Naive thymus-derived CD4-positive, alpha-beta T cell (primary cell): ENCODE measurements at regions not wholly inside any gene's neighbourhood (a gene's known extent, or its start where the extent isn't known, plus 50 kb on each side); places are given as distances from the start of the nearest gene placed in this dataset.

Source experiments
- ATAC-seq: fragments of 150-1000 bp; cut with Tn5 transposase; 2 replicates; pipeline ENCODE4 v1.10.0; 2021; ENCODE audit warnings: mild to moderate bottlenecking, moderate library complexity
- CTCF ChIA-PET: fragments of 350-600 bp; sonication (Branson Sonifier 250); formaldehyde crosslinking; loops from one replicate; lab custom pipeline; 2021; ENCODE audit warnings: antibody characterized with exemption; lab: Charles Lee
- POLR2A ChIA-PET: fragments of 350-600 bp; sonication (Branson Sonifier 250); formaldehyde crosslinking; loops from one replicate; lab custom pipeline; 2021; ENCODE audit warnings: antibody characterized with exemption, inconsistent platforms; lab: Charles Lee
- DNase-seq, 9 donors: peaks; one replicate each; pipeline versions ENCODE4 v3.0.0 to v3.0.0-alpha.2; 2020 to 2022; ENCODE audit warnings: mixed read lengths in 1 of 9
- H3K27ac ChIP-seq: one replicate; pipeline ENCODE4 v1.7.0; 2013; ENCODE audit warnings: mild to moderate bottlenecking, low read depth, low read length, moderate library complexity
- H3K27me3 ChIP-seq, 2 donors: one replicate each; pipeline ENCODE4 v1.7.0; 2013; ENCODE audit warnings: low read length in 2 of 2, mild to moderate bottlenecking in 2 of 2, moderate library complexity in 2 of 2; ENCODE audit not compliant: control insufficient read depth in 2 of 2, insufficient read depth in 2 of 2
- H3K36me3 ChIP-seq, 3 experiments: 1 replicate in 2 of 3; 2 replicates in 1 of 3; pipeline ENCODE4 v1.7.0; 2013; ENCODE audit warnings: low read length in 3 of 3, mild to moderate bottlenecking in 3 of 3, moderate library complexity in 1 of 3; ENCODE audit not compliant: insufficient read depth in 3 of 3, control insufficient read depth in 2 of 3
- H3K4me1 ChIP-seq, 2 donors: one replicate each; pipeline ENCODE4 v1.7.0; 2013; ENCODE audit warnings: low read length in 2 of 2, mild to moderate bottlenecking in 2 of 2, moderate library complexity in 1 of 2; ENCODE audit not compliant: control insufficient read depth in 2 of 2, insufficient read depth in 2 of 2
- H3K4me3 ChIP-seq: 2 replicates; pipeline ENCODE4 v1.7.0; 2013; ENCODE audit warnings: mild to moderate bottlenecking, low read length
- H3K9me3 ChIP-seq, 3 experiments: 1 replicate in 2 of 3; 2 replicates in 1 of 3; pipeline ENCODE4 v1.7.0; 2013; ENCODE audit warnings: low read length in 3 of 3; ENCODE audit not compliant: control insufficient read depth in 2 of 3
- H3K27ac Mint-ChIP-seq, 9 donors: one replicate each; pipeline ENCODE4 v1.8.0; 2020 to 2022; ENCODE audit warnings: mixed read lengths in 9 of 9, mild to moderate bottlenecking in 8 of 9, moderate library complexity in 5 of 9, inconsistent platforms in 2 of 9
- H3K27me3 Mint-ChIP-seq, 5 donors: one replicate each; pipeline ENCODE4 v1.8.0; 2021 to 2022; ENCODE audit warnings: mixed read lengths in 5 of 5, mild to moderate bottlenecking in 1 of 5
- H3K36me3 Mint-ChIP-seq, 5 donors: one replicate each; pipeline ENCODE4 v1.8.0; 2020 to 2022; ENCODE audit warnings: mixed read lengths in 5 of 5, mild to moderate bottlenecking in 3 of 5, inconsistent platforms in 1 of 5
- H3K4me1 Mint-ChIP-seq, 7 donors: one replicate each; pipeline ENCODE4 v1.8.0; 2020 to 2022; ENCODE audit warnings: mixed read lengths in 7 of 7, mild to moderate bottlenecking in 3 of 7, inconsistent platforms in 1 of 7
- H3K4me3 Mint-ChIP-seq, 10 donors: one replicate each; pipeline ENCODE4 v1.8.0; 2020 to 2022; ENCODE audit warnings: mild to moderate bottlenecking in 10 of 10, mixed read lengths in 10 of 10, moderate library complexity in 6 of 10, inconsistent platforms in 2 of 10
- H3K9me3 Mint-ChIP-seq, 11 donors: one replicate each; pipeline ENCODE4 v1.8.0; 2020 to 2022; ENCODE audit warnings: mixed read lengths in 11 of 11, mild to moderate bottlenecking in 4 of 11, inconsistent platforms in 1 of 11, moderate library complexity in 1 of 11
- intact Hi-C, 2 donors: fragments of 100-400 bp; cut with micrococcal nuclease; formaldehyde crosslinking; loops; one replicate each; pipeline ENCODE4 v1.15.1; 2023

DNA sequence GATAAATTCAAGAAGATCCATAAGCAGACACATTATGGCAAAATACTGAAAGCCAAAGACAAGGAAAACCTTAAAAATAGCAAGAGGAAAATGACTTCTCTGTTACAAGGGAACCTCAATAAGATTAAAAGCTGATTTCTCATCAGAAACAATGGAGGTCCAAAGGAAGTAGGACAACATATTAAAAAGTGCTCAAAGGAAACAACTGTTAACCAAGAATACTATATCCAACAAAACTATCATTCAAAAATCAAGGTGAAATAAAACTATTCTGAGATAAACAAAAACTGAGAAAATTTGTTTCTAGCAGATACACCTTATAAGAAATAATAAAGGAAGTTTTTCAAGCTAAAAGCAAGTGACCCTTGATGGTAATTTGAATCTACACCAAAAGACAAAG lies 314.7 kb upstream of the ROPN1 start:
- Mint-ChIP-seq H3K9me3 (peaks cover 0 to 43% (median 21%) of the 10 kb centered on the region in 11 donors), H3K27ac (no peak overlapping the region), H3K36me3 (peaks cover 0 to 5% (median 0%) of the 10 kb centered on the region in 5 donors), H3K4me1 (no peaks in the 10 kb centered on the region), H3K27me3 (peaks cover 4 to 21% (median 5%) of the 10 kb centered on the region in 5 donors), H3K4me3 (no peak overlapping the region)
- no peaks in the 10 kb centered on the region for H3K36me3 ChIP-seq
- ChIA-PET CTCF (interaction anchor here (0.7 kb wide), 1 partner anchor 10 kb away, joined by 3 read pairs; no protein-coding TSS in a partner anchor), POLR2A (no interaction called here)
- no peaks in the 10 kb centered on the region for H3K4me1 ChIP-seq
- H3K27me3 ChIP-seq = no peaks in the 10 kb centered on the region
- intact Hi-C loops = no loop called here
- peaks cover 0 to 4% (median 0%) of the 10 kb centered on the region in 3 experiments for H3K9me3 ChIP-seq
- no peak overlapping the region for H3K4me3 ChIP-seq
- ATAC-seq (no peak), DNase-seq (no peak)
- no peak overlapping the region for H3K27ac ChIP-seq

GRCh38 chr3:124313621-124314020 lies 321.7 kb upstream of the ROPN1 start:
- Mint-ChIP-seq H3K27me3 (peaks cover 0 to 8% (median 4%) of the 10 kb centered on the region in 5 donors), H3K4me3 (no peak overlapping the region), H3K27ac (no peak overlapping the region), H3K36me3 (no peaks in the 10 kb centered on the region), H3K4me1 (peaks cover 0 to 1% (median 0%) of the 10 kb centered on the region in 7 donors), H3K9me3 (peaks cover 0 to 13% (median 1%) of the 10 kb centered on the region in 11 donors)
- Histone ChIP-seq H3K27me3 (no peaks in the 10 kb centered on the region), H3K4me3 (no peak overlapping the region), H3K9me3 (no peaks in the 10 kb centered on the region), H3K4me1 (no peaks in the 10 kb centered on the region), H3K36me3 (no peaks in the 10 kb centered on the region), H3K27ac (no peak overlapping the region)
- DNase-seq (no peak), ATAC-seq (no peak)
- ChIA-PET POLR2A (no interaction called here), CTCF (no interaction called here)
- intact Hi-C loops = no loop called here

DNA sequence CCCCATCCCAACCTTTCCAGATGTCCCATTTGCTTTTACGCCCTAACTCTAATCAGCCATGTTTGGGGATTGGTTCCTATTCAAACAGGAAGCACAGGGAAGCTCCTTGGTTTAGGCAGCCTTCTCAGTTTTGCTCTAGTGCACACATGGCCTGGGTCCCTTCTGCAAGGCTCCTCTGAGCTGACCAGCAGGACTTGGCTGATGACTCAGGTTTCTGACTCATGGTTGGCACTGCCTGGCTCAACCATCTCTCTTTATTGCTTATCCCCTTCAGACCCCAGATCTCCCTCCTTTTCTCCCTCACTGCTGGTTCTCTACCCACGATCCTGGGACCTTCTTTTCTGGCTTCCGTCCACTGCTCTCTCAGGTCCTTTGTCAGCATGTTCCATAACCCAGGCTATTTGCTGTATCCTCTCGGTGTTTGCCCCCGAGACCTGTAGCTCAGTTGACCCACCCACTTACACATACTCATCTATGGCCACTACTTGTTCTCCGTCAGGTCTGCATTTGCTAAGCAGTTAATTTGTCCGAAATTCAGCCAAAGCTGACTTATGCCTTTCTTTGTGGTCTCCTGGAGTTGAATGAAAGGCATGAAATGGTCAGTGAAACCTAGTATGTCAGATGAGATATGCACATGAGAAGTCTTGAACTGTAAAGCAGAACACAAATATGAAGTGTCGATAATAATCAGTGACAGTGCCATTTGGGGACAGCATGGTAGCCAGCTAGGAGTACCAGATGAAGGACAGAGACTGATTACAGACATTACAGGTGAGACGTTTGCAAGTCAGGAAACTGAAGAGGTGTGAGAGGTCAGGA lies 323.5 kb upstream of the ROPN1 start:
- ATAC-seq (no peak), DNase-seq (no peak)
- H3K36me3 Mint-ChIP-seq = no peaks in the 10 kb centered on the region
- H3K27me3 Mint-ChIP-seq = peaks cover 0 to 8% (median 4%) of the 10 kb centered on the region in 5 donors
- Histone ChIP-seq H3K27ac (no peak overlapping the region), H3K36me3 (no peaks in the 10 kb centered on the region), H3K27me3 (no peaks in the 10 kb centered on the region), H3K4me3 (no peak overlapping the region), H3K9me3 (no peaks in the 10 kb centered on the region), H3K4me1 (no peaks in the 10 kb centered on the region)
- H3K4me1 Mint-ChIP-seq = peaks cover 0 to 1% (median 0%) of the 10 kb centered on the region in 7 donors
- peaks cover 0 to 3% (median 0%) of the 10 kb centered on the region in 11 donors for H3K9me3 Mint-ChIP-seq
- CTCF ChIA-PET = no interaction called here
- H3K27ac Mint-ChIP-seq = no peak overlapping the region
- no peak overlapping the region for H3K4me3 Mint-ChIP-seq
- POLR2A ChIA-PET = no interaction called here
- intact Hi-C loops = no loop called here

GRCh38 chr3:124316034-124316287 lies 324.0 kb upstream of the ROPN1 start:
- no peaks in the 10 kb centered on the region for H3K36me3 Mint-ChIP-seq
- no peaks in the 10 kb centered on the region for H3K9me3 ChIP-seq
- DNase-seq (no peak), ATAC-seq (peak; percentile 50)
- no peaks in the 10 kb centered on the region for H3K36me3 ChIP-seq
- H3K27me3 ChIP-seq = no peaks in the 10 kb centered on the region
- no peaks in the 10 kb centered on the region for H3K4me1 ChIP-seq
- no peak overlapping the region for H3K4me3 Mint-ChIP-seq
- intact Hi-C loops = no loop called here
- H3K27ac ChIP-seq = no peak overlapping the region
- ChIA-PET POLR2A (no interaction called here), CTCF (interaction anchor here (0.6 kb wide), 1 partner anchor 9 kb away, joined by 3 read pairs; no protein-coding TSS in a partner anchor)
- peaks cover 0 to 1% (median 0%) of the 10 kb centered on the region in 7 donors for H3K4me1 Mint-ChIP-seq
- H3K4me3 ChIP-seq = no peak overlapping the region
- H3K9me3 Mint-ChIP-seq = peaks cover 0 to 3% (median 0%) of the 10 kb centered on the region in 11 donors
- peaks cover 3 to 11% (median 5%) of the 10 kb centered on the region in 5 donors for H3K27me3 Mint-ChIP-seq
- H3K27ac Mint-ChIP-seq = no peak overlapping the region

- H3K4me1 Mint-ChIP-seq = peaks cover 0 to 1% (median 0%) of the 10 kb centered on the region in 7 donors
- H3K36me3 Mint-ChIP-seq = no peaks in the 10 kb centered on the region
- no peak overlapping the region for H3K27ac ChIP-seq
- ChIA-PET POLR2A (no interaction called here), CTCF (interaction anchor here (1.1 kb wide), 1 partner anchor 8 kb away, joined by 3 read pairs; no protein-coding TSS in a partner anchor)
- peaks cover 0 to 3% (median 0%) of the 10 kb centered on the region in 11 donors for H3K9me3 Mint-ChIP-seq
- no peaks in the 10 kb centered on the region for H3K27me3 ChIP-seq
- ATAC-seq = no peak
- no peaks in the 10 kb centered on the region for H3K4me1 ChIP-seq
- H3K27ac Mint-ChIP-seq = no peak overlapping the region
- H3K36me3 ChIP-seq = no peaks in the 10 kb centered on the region
- no peak overlapping the region for H3K4me3 ChIP-seq
- intact Hi-C loops = no loop called here
- H3K27me3 Mint-ChIP-seq = peaks cover 3 to 23% (median 16%) of the 10 kb centered on the region in 5 donors
- no peak overlapping the region for H3K4me3 Mint-ChIP-seq
- no peak for DNase-seq
- no peaks in the 10 kb centered on the region for H3K9me3 ChIP-seq
Measured at GRCh38 chr3:124318014-124318413, 326.1 kb upstream of the ROPN1 start.

GRCh38 chr3:124318656-124319055 lies 326.7 kb upstream of the ROPN1 start:
- DNase-seq = no peak
- Histone ChIP-seq H3K4me1 (no peaks in the 10 kb centered on the region), H3K27ac (no peak overlapping the region), H3K27me3 (no peaks in the 10 kb centered on the region), H3K36me3 (no peaks in the 10 kb centered on the region), H3K9me3 (no peaks in the 10 kb centered on the region), H3K4me3 (no peak overlapping the region)
- intact Hi-C loops = no loop called here
- H3K36me3 Mint-ChIP-seq = no peaks in the 10 kb centered on the region
- no peak for ATAC-seq
- H3K4me1 Mint-ChIP-seq = peaks cover 0 to 1% (median 0%) of the 10 kb centered on the region in 7 donors
- H3K9me3 Mint-ChIP-seq = peaks cover 0 to 3% (median 0%) of the 10 kb centered on the region in 11 donors
- no peak overlapping the region for H3K4me3 Mint-ChIP-seq
- H3K27ac Mint-ChIP-seq = no peak overlapping the region
- ChIA-PET CTCF (no interaction called here), POLR2A (no interaction called here)
- peaks cover 3 to 28% (median 20%) of the 10 kb centered on the region in 5 donors for H3K27me3 Mint-ChIP-seq

GRCh38 chr3:124320976-124321375 lies 329.1 kb upstream of the ROPN1 start:
- intact Hi-C loops = no loop called here
- no peak for DNase-seq
- Histone ChIP-seq H3K36me3 (no peaks in the 10 kb centered on the region), H3K27ac (no peak overlapping the region), H3K4me1 (no peaks in the 10 kb centered on the region), H3K27me3 (no peaks in the 10 kb centered on the region), H3K4me3 (no peak overlapping the region), H3K9me3 (no peaks in the 10 kb centered on the region)
- H3K4me3 Mint-ChIP-seq = no peak overlapping the region
- CTCF ChIA-PET = no interaction called here
- H3K9me3 Mint-ChIP-seq = no peaks in the 10 kb centered on the region
- no peak overlapping the region for H3K27ac Mint-ChIP-seq
- ATAC-seq = no peak
- peaks cover 0 to 1% (median 0%) of the 10 kb centered on the region in 7 donors for H3K4me1 Mint-ChIP-seq
- POLR2A ChIA-PET = no interaction called here
- H3K36me3 Mint-ChIP-seq = no peaks in the 10 kb centered on the region
- H3K27me3 Mint-ChIP-seq = peaks cover 3 to 32% (median 27%) of the 10 kb centered on the region in 5 donors
